ENCODE measurements at regions not wholly inside any gene's neighbourhood (a gene's known extent, or its start where the extent isn't known, plus 50 kb on each side); places are given as distances from the start of the nearest gene placed in this dataset.
"Not testable (repeated sequence)": the region's sequence is repeated elsewhere in the genome, so short reads cannot be mapped to it uniquely, and the experiment has no call there.

DNA sequence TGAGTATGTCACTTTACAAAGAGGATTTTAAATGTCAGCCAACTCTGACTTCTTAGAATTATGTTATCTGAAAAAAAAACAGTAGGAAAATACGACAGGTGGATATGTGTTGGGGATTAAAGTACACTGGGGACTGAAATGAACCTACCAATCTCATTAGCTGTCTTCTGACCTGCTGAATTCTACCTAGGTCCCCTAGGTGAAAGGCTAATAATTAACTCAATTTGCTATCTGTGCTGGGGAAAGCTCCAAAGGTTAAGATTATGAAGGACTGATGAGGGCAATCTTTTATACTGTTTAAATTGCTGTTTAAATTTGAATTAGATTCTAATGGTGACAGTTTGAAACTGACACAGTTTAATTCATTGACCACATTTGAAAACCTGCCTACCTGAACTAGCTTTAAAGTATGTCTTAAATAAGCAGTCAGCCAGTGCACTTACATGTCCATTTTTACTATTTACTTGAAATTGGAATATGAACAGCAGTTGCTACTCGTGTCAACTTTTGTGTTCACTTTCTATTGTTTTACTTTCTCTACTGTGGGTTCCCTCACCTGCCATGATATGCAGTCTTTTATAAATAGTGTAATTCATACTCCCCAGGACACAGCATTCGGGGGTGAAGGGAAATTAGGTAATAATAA lies 977.3 kb downstream of the C4orf33 start:
- H3K36me3 ChIP-seq (ENCODE audit: control insufficient read depth in 4 of 4, insufficient read depth in 4 of 4, low read length in 4 of 4): no peaks in the 10 kb centered on the region
- no peak overlapping the region for H3K9ac ChIP-seq (ENCODE audit: insufficient read depth in 1 of 2, low read length in 2 of 2)
- no peaks in the 10 kb centered on the region for H3K4me1 ChIP-seq (ENCODE audit: control insufficient read depth in 5 of 5, insufficient read depth in 5 of 5, low read length in 5 of 5)
- H3K27ac ChIP-seq (ENCODE audit: low read depth in 1 of 2, low read length in 1 of 2): no peak overlapping the region
- TF ChIP-seq, protein P1, sequence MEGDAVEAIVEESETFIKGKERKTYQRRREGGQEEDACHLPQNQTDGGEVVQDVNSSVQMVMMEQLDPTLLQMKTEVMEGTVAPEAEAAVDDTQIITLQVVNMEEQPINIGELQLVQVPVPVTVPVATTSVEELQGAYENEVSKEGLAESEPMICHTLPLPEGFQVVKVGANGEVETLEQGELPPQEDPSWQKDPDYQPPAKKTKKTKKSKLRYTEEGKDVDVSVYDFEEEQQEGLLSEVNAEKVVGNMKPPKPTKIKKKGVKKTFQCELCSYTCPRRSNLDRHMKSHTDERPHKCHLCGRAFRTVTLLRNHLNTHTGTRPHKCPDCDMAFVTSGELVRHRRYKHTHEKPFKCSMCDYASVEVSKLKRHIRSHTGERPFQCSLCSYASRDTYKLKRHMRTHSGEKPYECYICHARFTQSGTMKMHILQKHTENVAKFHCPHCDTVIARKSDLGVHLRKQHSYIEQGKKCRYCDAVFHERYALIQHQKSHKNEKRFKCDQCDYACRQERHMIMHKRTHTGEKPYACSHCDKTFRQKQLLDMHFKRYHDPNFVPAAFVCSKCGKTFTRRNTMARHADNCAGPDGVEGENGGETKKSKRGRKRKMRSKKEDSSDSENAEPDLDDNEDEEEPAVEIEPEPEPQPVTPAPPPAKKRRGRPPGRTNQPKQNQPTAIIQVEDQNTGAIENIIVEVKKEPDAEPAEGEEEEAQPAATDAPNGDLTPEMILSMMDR (IDR thresholded peaks at IDR 0.05; ENCODE audit: control extremely low read depth, extremely low read depth): no peak
- H3K9me3 ChIP-seq (ENCODE audit: control insufficient read depth in 4 of 4, insufficient read depth in 3 of 4, low read length in 3 of 4): no peaks in the 10 kb centered on the region
- DNase-seq: no peak
- no peaks in the 10 kb centered on the region for H3K27me3 ChIP-seq (ENCODE audit: control insufficient read depth in 3 of 3, insufficient read depth in 3 of 3, low read length in 2 of 3)
- no peak for ATAC-seq (ENCODE audit: insufficient read depth, low FRiP score)
- 77 to 81% methylated on average over 3 of the region's 3 CpGs for WGBS, 2 donors
- H3K4me3 ChIP-seq: no peak overlapping the region

DNA sequence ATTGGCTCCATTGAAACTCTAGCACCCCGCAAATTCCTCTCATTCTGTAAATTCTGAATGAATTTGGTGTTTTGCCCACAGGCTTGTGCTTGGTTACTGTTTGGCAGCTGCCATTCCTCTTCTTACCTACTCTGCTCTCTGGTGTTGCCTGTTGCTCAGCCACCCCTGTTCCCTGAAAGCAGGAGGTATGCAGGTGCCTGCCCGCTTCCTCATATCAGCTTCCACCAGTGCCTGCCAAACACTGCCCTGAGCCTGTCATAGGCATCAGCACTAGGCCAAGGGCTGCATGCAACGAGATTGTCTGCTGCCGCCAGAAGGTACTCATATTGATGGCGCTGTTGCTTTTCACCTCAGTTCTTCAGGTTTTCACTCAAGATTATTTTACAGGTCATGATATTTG lies 978.1 kb downstream of the C4orf33 start:
- no peak for ATAC-seq (ENCODE audit: insufficient read depth, low FRiP score)
- H3K36me3 ChIP-seq (ENCODE audit: control insufficient read depth in 4 of 4, insufficient read depth in 4 of 4, low read length in 4 of 4): no peaks in the 10 kb centered on the region
- no peaks in the 10 kb centered on the region for H3K4me1 ChIP-seq (ENCODE audit: control insufficient read depth in 5 of 5, insufficient read depth in 5 of 5, low read length in 5 of 5)
- no peaks in the 10 kb centered on the region for H3K9me3 ChIP-seq (ENCODE audit: control insufficient read depth in 4 of 4, insufficient read depth in 3 of 4, low read length in 3 of 4)
- H3K27me3 ChIP-seq (ENCODE audit: control insufficient read depth in 3 of 3, insufficient read depth in 3 of 3, low read length in 2 of 3): no peaks in the 10 kb centered on the region
- TF ChIP-seq, protein P1 (IDR thresholded peaks at IDR 0.05; ENCODE audit: control extremely low read depth, extremely low read depth): no peak
- H3K9ac ChIP-seq (ENCODE audit: insufficient read depth in 1 of 2, low read length in 2 of 2): no peak overlapping the region
- H3K27ac ChIP-seq (ENCODE audit: low read depth in 1 of 2, low read length in 1 of 2): no peak overlapping the region
- WGBS, 2 donors: 88 to 96% methylated on average over 5 of the region's 5 CpGs
- no peak for DNase-seq
- no peak overlapping the region for H3K4me3 ChIP-seq

DNA sequence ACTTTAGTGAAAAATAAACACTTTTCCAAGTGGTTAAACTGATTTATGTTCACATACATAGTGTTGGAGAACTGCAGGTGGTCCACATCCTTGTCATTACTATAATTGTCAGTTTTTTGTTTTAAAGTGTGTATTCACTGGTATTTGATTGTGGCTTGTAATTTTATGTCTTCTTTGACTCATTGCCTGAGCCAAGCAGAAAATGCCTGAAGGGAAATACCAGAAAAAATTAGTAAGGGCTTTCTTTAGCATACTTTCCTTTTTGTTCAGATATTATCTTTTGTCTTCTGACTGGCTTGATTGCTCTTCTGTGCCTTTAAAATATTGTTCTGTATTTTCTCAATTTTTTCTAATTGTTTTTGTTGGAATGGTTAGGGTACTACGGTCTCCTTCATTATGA lies 981.3 kb downstream of the C4orf33 start:
- DNase-seq (no peak), ATAC-seq (ENCODE audit: insufficient read depth, low FRiP score) (no peak)
- no peak overlapping the region for H3K9ac ChIP-seq (ENCODE audit: insufficient read depth in 1 of 2, low read length in 2 of 2)
- no peak overlapping the region for H3K4me3 ChIP-seq
- no peaks in the 10 kb centered on the region for H3K9me3 ChIP-seq (ENCODE audit: control insufficient read depth in 4 of 4, insufficient read depth in 3 of 4, low read length in 3 of 4)
- no peaks in the 10 kb centered on the region for H3K4me1 ChIP-seq (ENCODE audit: control insufficient read depth in 5 of 5, insufficient read depth in 5 of 5, low read length in 5 of 5)
- no peaks in the 10 kb centered on the region for H3K36me3 ChIP-seq (ENCODE audit: control insufficient read depth in 4 of 4, insufficient read depth in 4 of 4, low read length in 4 of 4)
- TF ChIP-seq, protein P1 (IDR thresholded peaks at IDR 0.05; ENCODE audit: control extremely low read depth, extremely low read depth): no peak
- no peaks in the 10 kb centered on the region for H3K27me3 ChIP-seq (ENCODE audit: control insufficient read depth in 3 of 3, insufficient read depth in 3 of 3, low read length in 2 of 3)
- 78 to 93% methylated on average over 1 of the region's 1 CpG for WGBS, 2 donors
- H3K27ac ChIP-seq (ENCODE audit: low read depth in 1 of 2, low read length in 1 of 2): no peak overlapping the region

DNA sequence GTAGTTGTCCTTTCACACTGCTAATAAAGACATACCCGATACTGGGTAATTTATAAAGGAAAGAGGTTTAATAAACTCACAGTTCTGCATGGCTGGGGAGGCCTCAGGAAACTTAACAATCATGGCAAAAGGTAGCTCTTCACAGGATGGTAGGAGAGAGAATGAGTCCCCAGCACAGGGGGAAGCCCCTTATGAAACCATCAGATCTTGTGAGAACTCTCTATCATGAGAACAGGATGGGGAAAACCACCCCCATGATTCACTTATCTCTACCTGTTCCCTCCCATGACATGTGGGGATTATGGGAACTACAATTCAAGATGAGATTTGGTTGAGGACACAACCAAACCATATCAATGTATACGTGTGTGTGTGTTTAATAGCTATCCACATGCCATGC lies 983.1 kb downstream of the C4orf33 start:
- WGBS, 2 donors: 78 to 87% methylated on average over 2 of the region's 2 CpGs
- H3K36me3 ChIP-seq (ENCODE audit: control insufficient read depth in 4 of 4, insufficient read depth in 4 of 4, low read length in 4 of 4); H3K27me3 ChIP-seq (ENCODE audit: control insufficient read depth in 3 of 3, insufficient read depth in 3 of 3, low read length in 2 of 3); DNase-seq; H3K9me3 ChIP-seq (ENCODE audit: control insufficient read depth in 4 of 4, insufficient read depth in 3 of 4, low read length in 3 of 4); H3K4me1 ChIP-seq (ENCODE audit: control insufficient read depth in 5 of 5, insufficient read depth in 5 of 5, low read length in 5 of 5); H3K4me3 ChIP-seq; H3K27ac ChIP-seq (ENCODE audit: low read depth in 1 of 2, low read length in 1 of 2); ATAC-seq (ENCODE audit: insufficient read depth, low FRiP score); H3K9ac ChIP-seq (ENCODE audit: insufficient read depth in 1 of 2, low read length in 2 of 2): not testable (repeated sequence)

Measured in lung (tissue), 11 donors.